Suprapubic skin (tissue), 4 donors: ENCODE measurements at regions not wholly inside any gene's neighbourhood (a gene's known extent, or its start where the extent isn't known, plus 50 kb on each side); places are given as distances from the start of the nearest gene placed in this dataset.

Experiments
- DNase-seq, 2 donors: peaks; one replicate each; pipeline ENCODE4 v3.0.0-alpha.2; 2019; ENCODE audit warnings: low spot score in 2 of 2
- H3K27ac ChIP-seq: fragments of 200-600 bp; sonication (generic); one replicate; pipeline ENCODE4 v1.5.1; 2019
- H3K27me3 ChIP-seq: fragments of 200-600 bp; sonication (generic); one replicate; pipeline ENCODE4 v1.5.1; 2019
- H3K36me3 ChIP-seq: fragments of 200-600 bp; sonication (generic); one replicate; pipeline ENCODE4 v1.5.1; 2019
- H3K4me1 ChIP-seq: fragments of 200-600 bp; sonication (generic); one replicate; pipeline ENCODE4 v1.5.1; 2019
- H3K4me3 ChIP-seq: fragments of 200-600 bp; sonication (generic); one replicate; pipeline ENCODE4 v1.5.1; 2019; ENCODE audit warnings: mild to moderate bottlenecking
- H3K9me3 ChIP-seq: fragments of 200-600 bp; sonication (generic); one replicate; pipeline ENCODE4 v1.5.1; 2019
- EP300 ChIP-seq: sonication (generic); formaldehyde crosslinking; IDR thresholded peaks from one replicate; pipeline ENCODE4 v1.6.1; 2017; ENCODE audit warnings: antibody characterized with exemption
- POLR2A ChIP-seq, 2 donors: fragments of 450-650 bp; IDR thresholded peaks; one replicate each; pipeline ENCODE4 v1.6.1; 2017; ENCODE audit warnings: antibody characterized with exemption in 2 of 2, mild to moderate bottlenecking in 2 of 2, moderate library complexity in 2 of 2
- POLR2AphosphoS5 ChIP-seq, 3 donors: sonication (generic); formaldehyde crosslinking; IDR thresholded peaks; one replicate each; pipeline ENCODE4 v1.6.1; 2017; ENCODE audit warnings: antibody characterized with exemption in 3 of 3
- WGBS: methylation state at CpG from one replicate; pipeline ENCODE4 v1.1.5; 2018; 5-methylcytosine and 5-hydroxymethylcytosine counted together
- TF ChIP-seq, protein P1 (sequence below), 2 donors: fragments of 200-600 bp in 1 of 2; fragments of 450-650 bp in 1 of 2; sonication (generic) in 1 of 2; IDR thresholded peaks; one replicate each; pipeline ENCODE4 v1.5.1; 2016 to 2019; ENCODE audit warnings: antibody characterized with exemption in 2 of 2, mild to moderate bottlenecking in 1 of 2, moderate library complexity in 1 of 2

DNA sequence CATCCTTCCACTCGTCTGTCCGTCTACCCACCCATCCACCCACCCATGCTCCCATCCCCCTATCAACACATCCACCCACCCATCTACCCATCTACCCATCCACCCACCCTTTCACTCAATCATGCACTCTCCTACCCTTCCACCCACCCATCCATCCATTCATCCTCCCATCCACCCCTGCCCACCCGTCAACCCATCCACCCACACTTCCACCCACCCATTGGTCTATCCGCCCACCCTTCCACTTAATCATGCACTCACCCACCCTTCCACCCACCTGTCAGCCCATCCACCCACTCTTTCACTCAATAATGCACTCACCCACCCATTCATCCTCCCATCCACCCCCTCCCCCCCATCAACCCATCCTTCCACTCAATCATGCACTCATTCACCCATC, 250.0 kb upstream of the EEF2KMT start:
- 88% methylated on average over 4 of the region's 4 CpGs for WGBS
- no peak for DNase-seq
- H3K4me3 ChIP-seq = no peak overlapping the region
- H3K27ac ChIP-seq = no peak overlapping the region
- no peaks in the 10 kb centered on the region for H3K4me1 ChIP-seq
- TF ChIP-seq, protein P1, sequence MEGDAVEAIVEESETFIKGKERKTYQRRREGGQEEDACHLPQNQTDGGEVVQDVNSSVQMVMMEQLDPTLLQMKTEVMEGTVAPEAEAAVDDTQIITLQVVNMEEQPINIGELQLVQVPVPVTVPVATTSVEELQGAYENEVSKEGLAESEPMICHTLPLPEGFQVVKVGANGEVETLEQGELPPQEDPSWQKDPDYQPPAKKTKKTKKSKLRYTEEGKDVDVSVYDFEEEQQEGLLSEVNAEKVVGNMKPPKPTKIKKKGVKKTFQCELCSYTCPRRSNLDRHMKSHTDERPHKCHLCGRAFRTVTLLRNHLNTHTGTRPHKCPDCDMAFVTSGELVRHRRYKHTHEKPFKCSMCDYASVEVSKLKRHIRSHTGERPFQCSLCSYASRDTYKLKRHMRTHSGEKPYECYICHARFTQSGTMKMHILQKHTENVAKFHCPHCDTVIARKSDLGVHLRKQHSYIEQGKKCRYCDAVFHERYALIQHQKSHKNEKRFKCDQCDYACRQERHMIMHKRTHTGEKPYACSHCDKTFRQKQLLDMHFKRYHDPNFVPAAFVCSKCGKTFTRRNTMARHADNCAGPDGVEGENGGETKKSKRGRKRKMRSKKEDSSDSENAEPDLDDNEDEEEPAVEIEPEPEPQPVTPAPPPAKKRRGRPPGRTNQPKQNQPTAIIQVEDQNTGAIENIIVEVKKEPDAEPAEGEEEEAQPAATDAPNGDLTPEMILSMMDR (IDR thresholded peaks at IDR 0.05) = no peak
- TF ChIP-seq EP300 = no peak
- TF ChIP-seq POLR2A (IDR thresholded peaks at IDR 0.05) = no peak
- TF ChIP-seq POLR2AphosphoS5 (IDR thresholded peaks at IDR 0.05) = no peak
- H3K9me3 ChIP-seq = no peaks in the 10 kb centered on the region
- H3K27me3 ChIP-seq = no peaks in the 10 kb centered on the region
- H3K36me3 ChIP-seq = no peaks in the 10 kb centered on the region

DNA sequence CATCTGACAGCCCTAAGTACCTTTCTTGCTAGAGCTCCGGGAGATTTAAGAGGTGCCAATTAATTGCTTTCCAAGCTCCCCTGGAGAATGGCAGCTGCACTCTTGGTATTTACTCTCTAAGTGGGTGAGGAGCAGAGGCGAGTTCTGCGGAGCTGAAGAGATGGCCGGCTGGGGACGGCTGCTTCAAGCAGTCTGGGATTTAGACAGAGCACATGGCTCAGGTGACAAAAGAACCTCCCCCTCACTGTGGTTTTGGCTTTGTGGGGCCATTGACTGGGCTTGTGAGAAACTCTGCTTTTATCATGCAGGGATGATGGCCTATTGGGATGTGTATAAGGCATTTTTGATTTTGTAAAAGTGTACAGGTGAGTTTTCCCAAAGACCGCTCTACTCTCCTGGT, 239.3 kb upstream of the EEF2KMT start:
- 50% methylated on average over 6 of the region's 6 CpGs for WGBS
- Histone ChIP-seq H3K36me3 (no peaks in the 10 kb centered on the region), H3K9me3 (no peaks in the 10 kb centered on the region)

DNA sequence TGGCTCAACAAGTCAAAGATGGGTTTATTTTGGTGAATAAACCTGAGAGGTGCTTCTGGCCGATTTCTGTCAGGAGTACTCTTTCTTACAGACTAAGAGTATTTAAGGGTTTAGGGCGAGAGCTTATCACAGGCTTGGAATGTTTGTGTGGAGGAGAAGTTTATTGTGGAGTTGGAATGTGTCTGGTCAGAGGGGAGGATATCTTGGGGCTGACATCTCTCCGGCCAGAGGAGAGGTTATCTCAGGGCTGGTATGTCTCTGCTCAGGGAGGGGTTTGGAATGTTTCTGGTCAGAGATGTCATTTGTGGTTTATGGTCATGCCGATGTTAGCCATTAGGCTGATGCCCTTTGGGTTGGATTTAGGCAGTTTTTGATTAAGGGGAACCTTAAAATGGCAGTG, 236.4 kb upstream of the EEF2KMT start:
- no peak overlapping the region for H3K27ac ChIP-seq
- H3K4me1 ChIP-seq = no peaks in the 10 kb centered on the region
- no peak for DNase-seq
- TF ChIP-seq POLR2AphosphoS5 (IDR thresholded peaks at IDR 0.05) (no peak), POLR2A (IDR thresholded peaks at IDR 0.05) (no peak), EP300 (no peak)
- TF ChIP-seq, protein P1 (IDR thresholded peaks at IDR 0.05) = no peak
- no peaks in the 10 kb centered on the region for H3K36me3 ChIP-seq
- 45% methylated on average over 4 of the region's 4 CpGs for WGBS
- no peak overlapping the region for H3K4me3 ChIP-seq
- no peaks in the 10 kb centered on the region for H3K27me3 ChIP-seq
- H3K9me3 ChIP-seq = no peaks in the 10 kb centered on the region

More for the DNA sequence above, 239.3 kb upstream of the EEF2KMT start:
- DNase-seq = no peak
- H3K27me3 ChIP-seq = no peaks in the 10 kb centered on the region
- TF ChIP-seq, protein P1 (IDR thresholded peaks at IDR 0.05) = no peak
- TF ChIP-seq POLR2A (IDR thresholded peaks at IDR 0.05) = no peak
- no peak for TF ChIP-seq EP300
- no peak for TF ChIP-seq POLR2AphosphoS5 (IDR thresholded peaks at IDR 0.05)
- no peaks in the 10 kb centered on the region for H3K4me1 ChIP-seq
- H3K4me3 ChIP-seq = no peak overlapping the region
- H3K27ac ChIP-seq = no peak overlapping the region

DNA sequence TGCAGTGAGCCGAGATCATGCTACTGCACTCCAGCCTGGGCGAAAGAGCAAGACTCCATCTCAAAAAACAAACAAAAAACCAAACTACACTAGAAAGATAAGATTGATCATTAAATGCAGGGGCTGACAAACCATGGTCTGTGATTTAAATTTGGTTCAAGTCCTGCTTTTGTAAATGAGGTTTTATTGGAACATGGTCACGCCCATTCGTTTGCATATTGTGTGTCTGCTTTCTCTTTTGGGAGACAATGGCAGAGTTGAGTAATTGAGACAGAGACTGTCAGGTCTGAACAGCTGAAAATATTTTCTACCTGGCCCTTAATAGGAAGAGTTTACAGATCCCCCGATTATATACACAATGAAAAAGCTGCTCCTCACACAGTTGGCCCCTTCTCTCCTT, 235.5 kb upstream of the EEF2KMT start:
- Histone ChIP-seq H3K9me3 (no peaks in the 10 kb centered on the region), H3K4me1 (no peaks in the 10 kb centered on the region), H3K4me3 (no peak overlapping the region), H3K27ac (no peak overlapping the region), H3K36me3 (no peaks in the 10 kb centered on the region), H3K27me3 (no peaks in the 10 kb centered on the region)
- no peak for DNase-seq
- WGBS = 89% methylated on average over 5 of the region's 5 CpGs
- TF ChIP-seq POLR2A (IDR thresholded peaks at IDR 0.05) (no peak), POLR2AphosphoS5 (IDR thresholded peaks at IDR 0.05) (no peak), EP300 (no peak)
- TF ChIP-seq, protein P1 (IDR thresholded peaks at IDR 0.05) = no peak

DNA sequence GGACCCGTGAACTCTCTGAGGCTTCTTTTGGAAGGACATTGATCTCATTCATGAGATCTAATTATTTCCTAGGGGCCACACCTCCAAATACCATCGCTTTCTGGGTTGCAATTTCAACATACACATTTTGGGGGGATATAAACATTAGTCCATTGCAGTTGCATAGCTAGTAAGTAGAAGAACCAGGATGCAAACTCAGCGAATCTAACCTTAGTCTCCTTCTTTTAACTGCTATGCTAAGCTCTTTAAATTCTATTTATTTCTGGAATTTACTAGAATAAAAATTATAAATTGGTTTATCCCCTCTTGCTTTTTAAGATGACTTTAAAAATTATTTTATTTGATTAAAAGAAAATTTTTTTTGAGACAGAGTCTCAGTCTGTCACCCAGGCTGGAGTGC, 232.5 kb upstream of the EEF2KMT start:
- Histone ChIP-seq H3K27ac (no peak overlapping the region), H3K4me3 (no peak overlapping the region), H3K36me3 (no peaks in the 10 kb centered on the region), H3K4me1 (no peaks in the 10 kb centered on the region), H3K9me3 (peaks cover 9% of the 10 kb centered on the region), H3K27me3 (no peaks in the 10 kb centered on the region)
- 89% methylated on average over 3 of the region's 3 CpGs for WGBS
- no peak for TF ChIP-seq POLR2A (IDR thresholded peaks at IDR 0.05)
- TF ChIP-seq, protein P1 (IDR thresholded peaks at IDR 0.05) = no peak
- TF ChIP-seq EP300 = no peak
- no peak for TF ChIP-seq POLR2AphosphoS5 (IDR thresholded peaks at IDR 0.05)
- DNase-seq = no peak
